ENCODE measurements at regions not wholly inside any gene's neighbourhood (a gene's known extent, or its start where the extent isn't known, plus 50 kb on each side); places are given as distances from the start of the nearest gene placed in this dataset.

GRCh38 chr4:15366721-15367120 lies 61.1 kb upstream of the C1QTNF7 start:
- no peak for DNase-seq (ENCODE audit: low read depth)
- H3K4me3 ChIP-seq (ENCODE audit: low read length), result no peak overlapping the region
- TF ChIP-seq CTCF (conservative IDR thresholded peaks at IDR 0.05; ENCODE audit: low read length), result no peak

GRCh38 chr4:15368856-15369255 lies 59.0 kb upstream of the C1QTNF7 start:
- H3K4me3 ChIP-seq (ENCODE audit: low read length), result no peak overlapping the region
- peak; percentile 83 for DNase-seq (ENCODE audit: low read depth)
- no peak for TF ChIP-seq CTCF (conservative IDR thresholded peaks at IDR 0.05; ENCODE audit: low read length)

- no peak for TF ChIP-seq CTCF (conservative IDR thresholded peaks at IDR 0.05; ENCODE audit: low read length)
- H3K4me3 ChIP-seq (ENCODE audit: low read length), result no peak overlapping the region
- DNase-seq (ENCODE audit: low read depth), result no peak
Observed at GRCh38 chr4:15370296-15370695, 57.5 kb upstream of the C1QTNF7 start.

GRCh38 chr4:15373363-15373762 lies 54.5 kb upstream of the C1QTNF7 start:
- H3K4me3 ChIP-seq (ENCODE audit: low read length), result no peak overlapping the region
- no peak for TF ChIP-seq CTCF (conservative IDR thresholded peaks at IDR 0.05; ENCODE audit: low read length)
- no peak for DNase-seq (ENCODE audit: low read depth)

- peak overlapping the region; percentile 47 for H3K4me3 ChIP-seq (ENCODE audit: low read length)
- no peak for DNase-seq (ENCODE audit: low read depth)
- TF ChIP-seq CTCF (conservative IDR thresholded peaks at IDR 0.05; ENCODE audit: low read length), result no peak
Observed at GRCh38 chr4:15374656-15375055, 53.2 kb upstream of the C1QTNF7 start.

GRCh38 chr4:15375667-15376066 lies 52.2 kb upstream of the C1QTNF7 start:
- DNase-seq (ENCODE audit: low read depth), result no peak
- H3K4me3 ChIP-seq (ENCODE audit: low read length), result no peak overlapping the region
- no peak for TF ChIP-seq CTCF (conservative IDR thresholded peaks at IDR 0.05; ENCODE audit: low read length)

- no peak for TF ChIP-seq CTCF (conservative IDR thresholded peaks at IDR 0.05; ENCODE audit: low read length)
- DNase-seq (ENCODE audit: low read depth), result no peak
- no peak overlapping the region for H3K4me3 ChIP-seq (ENCODE audit: low read length)
Observed at GRCh38 chr4:15376145-15376544, 51.7 kb upstream of the C1QTNF7 start.
